Superior temporal gyrus (tissue), 1 donor: ENCODE measurements at regions not wholly inside any gene's neighbourhood (a gene's known extent, or its start where the extent isn't known, plus 50 kb on each side); places are given as distances from the start of the nearest gene placed in this dataset.
"Not testable (repeated sequence)": the region's sequence is repeated elsewhere in the genome, so short reads cannot be mapped to it uniquely, and the experiment has no call there.

Experiments
- DNase-seq: peaks from one replicate; pipeline ENCODE4 v3.0.0-alpha.2; 2016; ENCODE audit errors: extremely low spot score

DNA sequence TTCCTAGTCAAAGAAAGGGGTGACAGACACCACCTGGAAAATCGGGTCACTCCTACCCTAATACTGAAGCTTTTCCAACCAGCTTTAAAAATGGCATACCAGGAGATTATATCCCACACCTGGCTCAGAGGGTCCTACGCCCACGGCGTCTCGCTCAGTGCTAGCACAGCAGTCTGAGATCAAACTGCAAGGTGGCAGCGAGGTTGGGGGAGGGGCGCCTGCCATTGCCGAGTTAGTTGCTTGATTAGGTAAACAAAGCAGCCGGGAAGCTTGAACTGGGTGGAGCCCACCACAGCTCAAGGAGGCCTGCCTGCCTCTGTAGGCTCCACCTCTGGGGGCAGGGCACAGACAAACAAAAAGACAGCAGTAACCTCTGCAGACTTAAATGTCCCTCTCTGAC, 127.1 kb downstream of the NXPE2 start:
- DNase-seq, result not testable (repeated sequence)

DNA sequence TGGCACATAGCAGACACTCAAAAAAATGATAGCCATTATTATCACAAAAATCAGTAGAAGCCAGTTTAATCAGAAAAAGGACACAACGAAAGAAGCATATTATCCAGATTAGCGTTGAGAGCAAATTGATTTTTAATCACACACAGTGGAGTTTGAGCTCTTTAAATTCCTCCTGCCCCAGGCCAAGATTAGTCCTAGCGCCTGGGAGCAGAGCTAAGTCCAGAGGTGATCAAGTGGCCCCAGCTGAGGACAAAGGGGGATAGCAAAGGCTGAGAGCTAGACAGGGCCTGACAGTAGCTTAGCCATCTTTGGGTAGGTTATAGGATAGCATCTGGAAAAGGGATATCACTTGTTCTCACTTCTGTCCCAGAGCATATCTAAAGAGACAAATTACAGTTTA, 133.6 kb downstream of the NXPE2 start:
- DNase-seq, result no peak

DNA sequence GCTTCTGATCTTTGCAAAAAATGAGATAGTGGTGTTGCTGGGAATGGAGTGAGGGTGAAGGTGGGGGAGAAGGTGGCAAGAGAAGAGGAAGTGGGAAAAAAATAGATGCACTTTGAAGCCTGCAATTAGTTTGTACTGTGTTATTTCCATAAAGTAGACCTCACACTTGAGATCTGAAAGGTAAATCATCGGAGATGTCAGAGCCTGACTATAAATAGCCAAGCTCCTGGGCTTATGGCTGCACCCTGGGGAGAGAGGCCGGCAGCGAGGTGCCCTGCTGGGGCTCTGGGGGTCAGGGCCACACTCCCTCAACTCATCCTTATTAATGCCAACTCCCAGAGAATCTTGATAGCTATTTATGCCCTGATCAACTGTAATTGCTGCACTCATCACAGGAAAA, 134.4 kb downstream of the NXPE2 start:
- DNase-seq, result no peak

DNA sequence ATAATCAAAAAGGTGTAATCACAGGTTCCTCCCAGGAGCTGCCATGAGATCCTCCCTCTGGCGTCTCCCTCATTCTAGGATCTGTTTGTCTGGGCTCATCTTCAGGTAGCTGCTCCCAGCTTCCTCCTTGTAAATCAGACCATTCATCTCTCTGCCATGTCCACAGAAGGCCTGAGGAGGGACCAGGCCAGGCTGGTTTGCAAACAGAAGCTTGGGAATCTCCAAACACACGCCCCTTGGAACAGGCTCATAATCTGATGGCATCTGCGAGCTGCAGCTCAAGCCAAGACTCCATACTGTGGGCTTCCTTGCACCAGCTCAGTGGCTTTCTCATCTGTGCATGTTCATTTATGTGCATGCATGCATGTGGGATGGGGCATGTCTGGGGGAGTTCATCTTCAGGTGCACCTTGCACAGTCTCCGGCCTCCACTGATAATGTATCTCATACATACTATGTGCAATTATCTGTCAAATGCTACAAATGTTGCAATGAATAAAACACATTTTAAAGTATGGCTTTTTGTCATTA, 134.9 kb downstream of the NXPE2 start:
- no peak for DNase-seq

DNA sequence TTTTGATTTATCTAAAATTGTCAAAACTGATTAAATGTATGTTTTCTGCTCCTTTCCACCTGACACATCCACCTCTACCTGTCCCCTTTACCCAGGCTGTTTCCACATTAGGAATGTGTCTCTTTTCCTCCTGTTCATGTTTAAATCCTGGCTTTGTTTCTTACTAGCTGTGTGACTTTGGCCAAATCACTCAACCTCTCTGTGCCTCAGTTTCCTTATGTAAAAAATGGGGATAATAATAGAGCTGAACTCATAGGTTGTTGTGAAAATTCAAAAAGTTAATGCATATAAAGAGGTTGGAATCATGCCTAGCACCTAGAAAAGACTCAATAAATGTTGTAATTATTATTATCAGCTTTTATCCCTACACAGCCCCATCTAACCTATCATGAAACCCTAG, 136.8 kb downstream of the NXPE2 start:
- DNase-seq, result no peak

DNA sequence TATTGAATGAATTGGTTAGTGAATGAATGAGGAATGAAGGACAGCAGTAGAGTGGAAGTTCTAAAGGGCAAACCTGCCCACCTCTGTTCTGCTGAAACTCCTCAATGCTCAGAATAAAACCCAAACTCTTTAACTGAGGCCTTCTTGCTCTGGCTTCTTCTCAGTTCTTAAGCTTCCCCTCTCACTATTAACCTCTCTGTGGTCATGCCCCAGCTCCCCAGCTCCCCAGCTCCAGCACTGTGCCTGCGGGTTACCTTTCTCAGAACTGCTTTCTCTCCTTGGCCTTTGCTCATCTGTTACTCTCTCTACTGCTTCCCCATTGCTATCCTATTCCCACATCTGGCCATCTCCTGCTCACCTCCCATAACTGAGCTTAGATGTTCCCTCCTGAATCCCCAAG, 137.4 kb downstream of the NXPE2 start:
- DNase-seq, result no peak

DNA sequence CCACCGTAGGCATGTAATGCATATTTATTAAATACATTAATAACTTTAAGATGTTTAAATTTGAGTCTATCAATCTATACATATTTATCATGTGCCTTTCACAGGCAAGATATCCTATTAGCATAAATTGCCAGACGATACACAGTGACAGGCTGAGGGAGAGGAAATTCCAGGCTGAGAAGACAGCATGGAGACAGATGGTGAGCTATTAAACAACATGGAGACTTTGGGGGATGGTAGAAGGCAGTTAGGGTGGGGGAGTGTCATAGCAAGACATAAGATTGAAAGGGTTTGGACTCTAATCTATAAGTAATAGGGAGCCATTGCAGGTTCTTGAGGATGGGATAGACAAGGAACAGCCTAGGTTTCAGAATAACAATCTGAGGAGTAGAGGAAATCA, 138.5 kb downstream of the NXPE2 start:
- no peak for DNase-seq

DNA sequence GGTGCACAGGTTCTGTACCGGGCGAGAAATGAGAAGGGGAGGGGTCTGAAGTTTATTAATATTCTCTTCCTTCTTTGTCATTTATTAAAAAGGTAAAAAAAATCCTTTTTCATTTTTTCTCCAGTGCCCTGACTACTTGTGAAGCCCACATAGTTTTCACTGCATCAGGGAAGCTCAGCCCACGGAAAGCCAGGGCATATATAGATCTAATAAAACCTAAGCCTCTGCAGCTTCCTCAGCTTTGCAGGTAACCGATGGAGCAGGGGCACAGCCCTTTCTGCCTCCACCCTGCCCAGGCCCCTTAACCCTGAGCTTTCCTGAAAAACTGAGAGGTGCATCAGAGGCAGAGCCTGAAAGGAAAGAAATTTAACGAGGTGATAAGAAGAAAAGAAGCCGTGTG, 140.1 kb downstream of the NXPE2 start:
- no peak for DNase-seq

DNA sequence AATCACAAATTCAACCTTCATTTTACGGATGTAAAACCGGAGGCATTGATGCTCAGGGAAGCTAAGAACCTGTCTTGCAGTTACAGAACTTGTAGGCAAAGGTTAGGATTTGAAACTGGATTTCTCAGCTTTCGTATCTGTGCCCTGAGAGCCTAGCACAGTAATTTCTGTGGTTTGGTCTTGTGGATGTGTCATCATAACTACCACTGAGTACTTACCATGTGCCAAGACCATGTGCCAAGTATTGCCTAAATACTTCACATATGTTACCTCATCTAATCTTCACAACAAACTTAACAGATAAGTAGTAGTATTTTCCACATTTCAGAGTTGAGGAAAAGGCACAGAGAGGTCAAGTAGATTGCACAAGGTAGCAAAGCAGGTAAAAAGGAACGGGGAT, 140.7 kb downstream of the NXPE2 start:
- no peak for DNase-seq

DNA sequence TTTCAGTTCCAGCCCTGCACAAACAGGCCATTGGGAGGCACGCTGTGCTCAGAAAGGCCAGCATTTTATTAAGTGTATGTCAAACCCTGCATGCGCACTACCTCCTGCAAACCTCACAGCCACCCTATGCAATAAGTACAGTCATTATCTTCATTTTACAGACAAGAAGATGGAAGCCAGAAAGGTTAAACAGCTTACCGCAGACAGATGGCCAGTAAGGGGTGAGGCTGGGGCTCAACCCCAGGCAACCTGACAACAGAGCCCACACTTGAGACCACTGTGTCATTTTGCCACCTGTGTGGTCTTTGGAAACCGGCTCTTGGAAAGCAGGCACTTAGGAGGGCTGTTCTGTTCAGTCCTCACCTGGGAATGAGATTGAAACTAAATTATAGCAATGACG, 142.3 kb downstream of the NXPE2 start:
- no peak for DNase-seq

DNA sequence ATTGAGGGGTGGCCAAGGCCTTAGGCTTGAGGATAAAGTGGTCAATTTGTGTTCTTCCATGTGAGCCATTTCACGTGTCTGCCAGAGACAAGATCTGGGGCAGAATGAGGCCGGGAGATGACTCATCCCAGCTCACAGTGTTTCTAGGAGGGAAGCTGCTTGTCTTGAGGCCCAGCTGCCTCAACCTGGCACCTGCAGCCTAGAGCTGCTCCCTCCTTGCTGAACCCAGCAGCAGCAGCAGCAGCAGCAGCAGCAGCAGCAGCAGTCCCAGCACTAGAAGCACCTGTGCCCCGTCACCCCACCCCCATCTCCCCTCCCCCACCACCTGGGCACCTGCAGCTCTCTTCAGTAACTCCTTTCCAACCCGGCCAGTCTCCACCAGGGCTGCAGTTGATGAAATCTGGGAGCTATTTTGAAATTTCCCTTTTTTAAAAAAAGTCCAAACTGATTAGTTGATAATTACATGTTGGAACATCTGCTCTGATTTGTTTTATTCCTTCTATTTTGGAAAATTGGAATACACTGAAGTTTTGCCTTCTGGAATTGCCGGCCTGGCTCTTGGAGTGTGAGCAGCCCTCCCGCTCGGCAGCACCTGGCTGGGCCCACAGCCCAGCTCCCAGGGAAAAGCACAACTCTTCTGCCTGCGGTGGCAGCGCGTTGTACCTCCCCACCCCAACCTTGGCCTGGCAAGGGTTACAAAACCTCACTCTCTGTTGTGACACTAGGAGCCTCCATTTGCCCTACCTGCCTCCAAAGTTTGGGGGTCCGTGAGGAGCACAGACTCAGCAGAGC, 143.5 kb downstream of the NXPE2 start:
- peak; percentile 28 for DNase-seq

DNA sequence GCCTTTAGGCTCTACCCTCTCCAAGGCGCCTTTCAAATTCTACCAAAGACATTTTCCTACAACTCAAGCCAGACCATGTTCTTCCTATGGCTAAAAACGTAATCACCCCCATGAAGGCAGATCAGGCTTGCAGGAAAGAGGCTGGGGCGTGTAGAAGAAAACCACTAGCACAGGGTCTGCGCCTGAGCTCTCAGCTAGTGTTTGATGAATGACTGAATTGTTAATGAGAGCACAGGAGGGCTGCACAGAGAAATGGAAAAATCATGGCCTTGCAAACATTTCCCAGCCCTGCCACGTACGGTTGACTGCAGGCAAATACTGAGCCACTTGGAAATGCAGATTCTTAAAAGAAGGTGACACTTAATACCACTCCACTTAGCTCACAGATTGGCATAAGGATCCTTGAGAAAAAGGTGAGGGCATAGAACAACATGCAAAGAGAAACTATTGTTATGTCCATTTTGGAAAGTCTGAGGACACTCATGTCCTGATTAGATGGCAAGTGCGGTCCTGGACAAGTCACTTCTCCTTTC, 148.6 kb downstream of the NXPE2 start:
- DNase-seq, result no peak

DNA sequence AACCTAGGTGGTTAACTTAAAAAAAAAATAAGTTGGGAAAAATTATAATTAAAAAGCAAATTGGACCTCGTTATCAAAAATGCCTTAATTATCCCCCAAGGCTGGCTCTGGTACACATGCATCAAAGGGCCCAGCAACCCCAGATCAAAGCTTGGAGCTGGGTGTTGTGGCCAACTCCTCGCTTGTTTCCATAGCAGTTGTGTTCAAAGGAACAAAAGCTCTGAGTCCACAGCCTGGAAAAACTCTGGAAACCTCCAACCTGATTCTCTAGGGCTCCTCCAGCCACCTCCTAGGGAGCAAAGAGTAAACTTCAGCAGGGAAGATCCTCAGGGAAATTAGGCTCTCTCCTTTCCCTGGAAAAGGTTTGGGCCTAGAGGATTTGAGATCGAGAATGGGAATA, 149.4 kb downstream of the NXPE2 start:
- no peak for DNase-seq

DNA sequence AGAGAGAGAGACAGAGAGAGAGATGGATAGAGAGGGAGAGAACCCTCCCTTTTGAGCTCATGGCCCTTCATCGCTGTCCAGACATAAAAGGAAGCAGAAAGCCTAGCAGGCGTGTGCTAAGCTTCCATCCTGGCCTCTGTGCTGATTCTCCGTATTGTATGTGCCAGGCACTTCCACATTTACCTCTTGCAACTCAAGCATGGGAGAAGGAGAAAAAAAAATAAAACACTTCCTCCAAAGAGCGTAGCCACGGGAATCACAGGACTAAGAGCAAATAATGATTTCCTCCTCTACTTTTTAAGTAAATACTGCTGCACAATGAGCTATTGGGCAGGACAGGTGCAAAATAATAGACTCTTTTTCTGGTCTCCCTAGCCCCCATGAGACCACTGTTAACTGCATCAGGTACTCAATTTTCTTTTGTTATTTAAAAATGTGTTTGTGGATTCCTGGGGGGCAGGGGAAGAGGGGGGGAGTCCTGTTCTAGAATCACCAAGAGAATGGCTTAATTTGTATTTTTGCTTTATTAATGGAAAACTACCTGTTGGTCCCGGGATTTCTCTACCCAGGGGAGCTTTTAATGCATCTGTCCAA, 154.3 kb downstream of the NXPE2 start:
- no peak for DNase-seq

DNA sequence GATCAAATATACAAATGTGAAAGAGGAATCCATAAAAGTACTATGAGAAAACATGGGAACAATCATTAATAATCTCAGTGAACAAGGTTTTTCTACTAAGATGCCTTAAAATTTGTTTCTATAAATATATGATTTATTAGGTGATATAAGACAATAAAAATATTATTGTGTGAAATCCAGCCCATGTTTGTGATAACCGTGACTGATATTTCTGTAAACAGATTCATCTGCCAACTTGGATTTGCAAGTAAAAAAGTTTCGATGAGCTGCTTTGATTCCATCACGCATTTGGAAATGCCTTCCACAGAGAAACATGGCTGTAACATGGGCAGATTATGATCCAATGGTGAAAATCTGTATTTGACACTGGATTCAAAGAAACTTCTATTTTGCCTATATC, 157.8 kb downstream of the NXPE2 start:
- no peak for DNase-seq

DNA sequence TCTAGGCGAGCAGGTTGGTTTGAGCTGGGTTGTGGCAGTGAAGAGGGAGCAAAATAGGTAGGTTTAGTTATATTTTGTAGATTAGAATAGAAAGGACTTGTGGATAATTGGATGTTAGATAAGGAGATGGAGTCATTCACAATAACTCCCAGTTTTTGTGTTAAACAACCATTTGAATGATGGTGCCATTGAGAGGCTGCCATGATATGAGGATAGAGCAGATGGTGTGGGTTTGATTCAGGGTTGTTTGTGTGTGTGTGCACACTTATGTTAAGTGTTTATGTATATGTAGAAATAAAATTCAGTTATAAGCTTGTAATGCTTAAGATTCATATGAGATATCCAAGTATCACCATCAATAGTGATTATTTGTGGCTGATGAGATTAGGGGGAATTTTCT, 166.6 kb downstream of the NXPE2 start:
- no peak for DNase-seq

DNA sequence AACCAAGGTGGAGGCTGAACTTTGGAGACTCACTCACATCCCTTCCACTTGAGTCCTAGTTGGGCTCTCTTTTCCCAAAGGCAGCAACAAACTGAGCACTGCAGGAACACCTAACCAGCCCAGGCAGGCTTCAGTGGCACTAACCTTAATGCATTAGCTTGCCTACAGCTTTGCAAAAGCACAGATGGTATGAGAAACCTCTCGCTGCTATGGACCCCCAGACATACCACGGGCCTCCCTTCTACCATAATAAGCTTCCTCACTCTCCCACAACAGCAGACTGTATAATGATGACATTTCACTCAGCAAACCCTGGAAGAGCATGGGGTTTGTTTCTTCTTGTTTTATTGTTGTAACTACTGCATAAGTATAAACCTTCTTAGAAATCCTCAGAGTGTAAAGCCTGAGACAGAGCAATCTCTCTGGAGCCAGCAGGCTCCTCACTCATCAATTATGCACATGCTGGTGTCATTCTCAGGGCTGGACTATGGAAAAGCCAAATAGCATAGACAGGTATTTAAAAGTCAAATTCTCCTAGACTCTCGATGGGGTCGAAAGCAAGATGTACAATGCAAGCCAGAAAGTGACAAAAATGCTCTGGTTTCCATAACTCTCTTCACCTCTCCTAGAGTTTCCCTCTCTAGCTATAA, 167.6 kb downstream of the NXPE2 start:
- no peak for DNase-seq

DNA sequence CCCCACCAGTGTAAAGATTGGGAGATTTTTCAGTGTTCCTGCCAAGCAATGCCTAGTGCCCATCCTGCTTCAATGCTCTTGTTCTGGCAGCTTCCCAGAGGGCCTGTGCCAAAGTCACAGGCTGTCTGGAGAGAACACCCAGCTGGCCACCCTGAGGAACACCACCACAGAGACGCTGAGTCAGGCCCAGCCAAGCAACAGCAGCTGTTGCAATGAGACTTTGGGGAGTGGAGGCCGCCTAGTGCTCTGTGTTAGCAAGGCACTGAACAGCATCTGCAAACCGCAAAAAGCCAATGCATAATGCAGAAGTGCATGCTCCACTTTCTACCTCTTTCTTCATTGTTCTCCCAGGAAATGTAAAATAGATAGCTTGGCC, 168.1 kb downstream of the NXPE2 start:
- peak; percentile 60 for DNase-seq

DNA sequence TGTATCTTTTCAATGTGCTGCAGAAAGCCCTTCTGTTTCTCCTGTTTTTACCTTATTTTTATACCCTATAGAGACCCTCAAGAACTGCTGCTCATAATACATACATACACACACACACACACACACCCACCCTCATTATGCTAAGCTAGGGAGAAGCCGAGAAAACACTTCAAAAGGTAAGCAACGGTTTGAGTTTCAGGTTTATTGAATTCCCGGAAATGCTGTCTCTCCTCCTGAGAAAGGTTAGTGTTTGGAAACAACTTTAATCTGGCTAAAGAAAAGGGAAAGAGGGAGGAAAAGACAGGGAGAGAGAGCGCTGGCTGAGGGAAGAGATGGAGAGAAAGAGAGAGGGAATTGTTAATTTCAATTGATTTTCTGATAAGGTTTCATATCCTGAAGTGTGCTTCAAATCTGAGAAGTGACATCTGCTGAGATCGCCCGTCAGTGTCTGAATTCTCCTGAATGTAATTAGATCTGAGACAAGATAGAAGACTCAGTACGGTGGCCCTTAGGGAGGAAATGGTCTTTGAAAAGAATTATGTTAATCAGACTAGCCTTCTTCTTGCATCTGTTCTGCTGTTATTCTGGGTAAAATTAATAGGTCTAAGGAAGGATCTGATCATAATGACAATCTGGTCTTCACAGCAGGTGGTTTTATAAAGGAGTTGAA, 169.1 kb downstream of the NXPE2 start:
- DNase-seq, result no peak

DNA sequence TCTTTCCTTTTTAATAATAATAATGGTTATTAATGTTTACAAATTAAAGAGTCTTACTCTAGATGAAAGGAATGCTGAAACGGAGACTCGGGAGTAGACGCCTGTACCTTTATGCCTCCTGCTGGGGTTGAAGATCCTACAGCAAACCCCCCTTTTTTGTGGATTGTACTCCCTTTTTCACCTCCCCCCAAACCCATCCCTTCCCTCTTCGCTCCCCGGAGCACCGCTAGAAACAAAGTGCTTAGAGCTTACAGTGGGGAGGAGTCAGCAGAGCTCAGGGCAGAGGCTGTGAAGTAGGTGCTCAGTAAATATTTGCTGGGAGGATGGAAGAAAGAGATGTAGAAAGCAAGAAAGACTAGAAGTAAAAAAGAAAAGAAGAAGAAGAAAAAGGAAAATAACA, 169.7 kb downstream of the NXPE2 start:
- no peak for DNase-seq

DNA sequence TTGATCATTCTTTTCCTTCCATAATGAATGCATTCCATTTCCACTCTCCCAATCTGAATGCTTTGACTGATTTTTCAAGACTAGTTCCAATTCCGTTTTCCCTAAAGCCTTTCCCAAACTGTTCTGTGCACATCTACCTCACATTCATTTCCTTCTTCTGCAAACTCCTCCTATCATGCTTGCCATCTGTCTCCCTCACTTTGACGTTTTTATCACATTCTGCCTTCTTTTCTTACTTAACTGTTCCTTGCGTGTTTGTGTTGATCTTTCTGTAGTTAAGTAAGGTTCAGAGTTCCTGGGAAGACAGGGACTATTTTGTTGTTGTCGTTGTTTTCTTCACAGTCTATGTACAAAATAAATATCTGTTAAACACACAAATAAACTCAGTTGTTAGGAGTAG, 179.0 kb downstream of the NXPE2 start:
- DNase-seq, result no peak

DNA sequence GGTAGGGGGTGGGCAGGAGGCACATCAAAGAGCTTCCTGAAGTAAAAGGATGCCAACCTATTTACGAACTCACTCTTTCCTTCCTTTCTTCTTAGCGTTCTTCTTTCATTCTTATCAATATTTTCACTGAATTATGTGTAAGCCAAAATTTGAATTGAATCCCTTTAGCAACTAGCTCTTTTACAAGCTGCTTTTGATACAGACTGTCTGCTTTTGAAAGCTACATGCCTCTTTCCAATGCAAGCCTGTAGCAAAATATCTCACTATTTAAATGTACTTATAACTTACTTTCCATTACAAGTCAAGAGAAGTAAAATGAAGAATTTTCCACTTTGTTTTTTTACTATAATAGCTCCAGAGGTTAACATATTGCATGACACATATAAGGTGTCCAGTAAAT, 186.6 kb downstream of the NXPE2 start:
- no peak for DNase-seq
